ENCODE measurements at regions not wholly inside any gene's neighbourhood (a gene's known extent, or its start where the extent isn't known, plus 50 kb on each side); places are given as distances from the start of the nearest gene placed in this dataset.
"Not testable (repeated sequence)": the region's sequence is repeated elsewhere in the genome, so short reads cannot be mapped to it uniquely, and the experiment has no call there.

GRCh38 chr10:83516788-83517187, 622.5 kb upstream of the GHITM start:
- no peak for DNase-seq (ENCODE audit: low spot score)

- no peak for DNase-seq (ENCODE audit: low spot score)
Observed at GRCh38 chr10:83517456-83517855, 621.9 kb upstream of the GHITM start.

GRCh38 chr10:83518779-83519178, 620.5 kb upstream of the GHITM start:
- DNase-seq (ENCODE audit: low spot score), result no peak

- not testable (repeated sequence) for DNase-seq (ENCODE audit: low spot score)
Observed at GRCh38 chr10:83520386-83520785, 618.9 kb upstream of the GHITM start.

- no peak for DNase-seq (ENCODE audit: low spot score)
Observed at GRCh38 chr10:83522456-83522855, 616.9 kb upstream of the GHITM start.

GRCh38 chr10:83522881-83523386, 616.4 kb upstream of the GHITM start:
- peak; percentile 83 for DNase-seq (ENCODE audit: low spot score)

- DNase-seq (ENCODE audit: low spot score), result no peak
Observed at GRCh38 chr10:83527934-83528333, 611.4 kb upstream of the GHITM start.

- no peak for DNase-seq (ENCODE audit: low spot score)
Observed at GRCh38 chr10:83533290-83533689, 606.0 kb upstream of the GHITM start.

- peak; percentile 10 for DNase-seq (ENCODE audit: low spot score)
Observed at GRCh38 chr10:83536426-83536825, 602.9 kb upstream of the GHITM start.

- DNase-seq (ENCODE audit: low spot score), result peak; percentile 41
Observed at GRCh38 chr10:83538047-83538446, 601.3 kb upstream of the GHITM start.

- peak; percentile 69 for DNase-seq (ENCODE audit: low spot score)
Observed at GRCh38 chr10:83539528-83540308, 599.6 kb upstream of the GHITM start.

- no peak for DNase-seq (ENCODE audit: low spot score)
Observed at GRCh38 chr10:83541046-83541445, 598.3 kb upstream of the GHITM start.

- DNase-seq (ENCODE audit: low spot score), result peak; percentile 45
Observed at GRCh38 chr10:83542774-83543411, 596.4 kb upstream of the GHITM start.

GRCh38 chr10:83543691-83544462, 595.4 kb upstream of the GHITM start:
- peak; percentile 45 for DNase-seq (ENCODE audit: low spot score)

GRCh38 chr10:83545901-83546391, 593.4 kb upstream of the GHITM start:
- DNase-seq (ENCODE audit: low spot score), result peak; percentile 86

GRCh38 chr10:83551190-83551589, 588.1 kb upstream of the GHITM start:
- not testable (repeated sequence) for DNase-seq (ENCODE audit: low spot score)

- DNase-seq (ENCODE audit: low spot score), result no peak
Observed at GRCh38 chr10:83553366-83553765, 585.9 kb upstream of the GHITM start.

GRCh38 chr10:83555264-83555663, 584.0 kb upstream of the GHITM start:
- DNase-seq (ENCODE audit: low spot score), result no peak

- no peak for DNase-seq (ENCODE audit: low spot score)
Observed at GRCh38 chr10:83562381-83562780, 576.9 kb upstream of the GHITM start.

GRCh38 chr10:83564889-83565588, 574.3 kb upstream of the GHITM start:
- DNase-seq (ENCODE audit: low spot score), result no peak

- no peak for DNase-seq (ENCODE audit: low spot score)
Observed at GRCh38 chr10:83572036-83572435, 567.3 kb upstream of the GHITM start.

Data from umbilical cord (tissue), 1 donor.